Fibroblast of skin of scalp (primary cell): ENCODE measurements at regions not wholly inside any gene's neighbourhood (a gene's known extent, or its start where the extent isn't known, plus 50 kb on each side); places are given as distances from the start of the nearest gene placed in this dataset.
A peak's percentile ranks its signal among the peaks of the same experiment; 100 is the strongest.

ENCODE experiments used
- DNase-seq: peaks from one replicate; pipeline ENCODE4 v3.0.0-alpha.2; 2013

GRCh38 chr4:13248621-13249298 is 235.4 kb downstream of the RAB28 start:
- peak; percentile 1 for DNase-seq

GRCh38 chr4:13246107-13246506 is 238.0 kb downstream of the RAB28 start:
- DNase-seq = no peak

- no peak for DNase-seq
These were observed 239.7 kb downstream of the RAB28 start for GRCh38 chr4:13244444-13244843.

GRCh38 chr4:13243152-13243551 is 241.0 kb downstream of the RAB28 start:
- no peak for DNase-seq

GRCh38 chr4:13240066-13240465 is 244.1 kb downstream of the RAB28 start:
- DNase-seq = no peak

GRCh38 chr4:13238936-13239335 is 245.2 kb downstream of the RAB28 start:
- no peak for DNase-seq

- DNase-seq = no peak
These were observed 247.7 kb downstream of the RAB28 start for GRCh38 chr4:13236485-13236884.

- DNase-seq = no peak
These were observed 250.4 kb downstream of the RAB28 start for GRCh38 chr4:13233755-13234154.

- DNase-seq = no peak
These were observed 264.2 kb downstream of the RAB28 start for GRCh38 chr4:13219971-13220370.

- no peak for DNase-seq
These were observed 265.7 kb downstream of the RAB28 start for GRCh38 chr4:13218326-13218958.

- DNase-seq = no peak
These were observed 268.6 kb downstream of the RAB28 start for GRCh38 chr4:13215560-13215959.

- DNase-seq = no peak
These were observed 271.2 kb downstream of the RAB28 start for GRCh38 chr4:13212936-13213335.

- DNase-seq = no peak
These were observed 274.5 kb downstream of the RAB28 start for GRCh38 chr4:13209600-13209999.

GRCh38 chr4:13208558-13209193 is 275.5 kb downstream of the RAB28 start:
- DNase-seq = no peak

GRCh38 chr4:13207226-13207625 is 276.9 kb downstream of the RAB28 start:
- DNase-seq = no peak

GRCh38 chr4:13203101-13203500 is 281.0 kb downstream of the RAB28 start:
- DNase-seq = no peak

GRCh38 chr4:13202701-13203100 is 281.4 kb downstream of the RAB28 start:
- no peak for DNase-seq

GRCh38 chr4:13201241-13201640 is 282.9 kb downstream of the RAB28 start:
- DNase-seq = no peak

- no peak for DNase-seq
These were observed 287.4 kb downstream of the RAB28 start for GRCh38 chr4:13196721-13197120.

GRCh38 chr4:13193662-13194061 is 290.5 kb downstream of the RAB28 start:
- no peak for DNase-seq

- no peak for DNase-seq
These were observed 293.9 kb downstream of the RAB28 start for GRCh38 chr4:13190093-13190721.

GRCh38 chr4:13184199-13184598 is 299.9 kb downstream of the RAB28 start:
- no peak for DNase-seq

- no peak for DNase-seq
These were observed 302.0 kb downstream of the RAB28 start for GRCh38 chr4:13182133-13182532.

GRCh38 chr4:13181681-13182080 is 302.5 kb downstream of the RAB28 start:
- no peak for DNase-seq
